Liver (tissue), 8 donors: ENCODE measurements at regions not wholly inside any gene's neighbourhood (a gene's known extent, or its start where the extent isn't known, plus 50 kb on each side); places are given as distances from the start of the nearest gene placed in this dataset.

Experiments
- DNase-seq: peaks from one replicate; pipeline ENCODE4 v3.0.0-alpha.2; 2017; ENCODE audit warnings: low spot score
- H3K27ac ChIP-seq, 2 donors: one replicate each; pipeline ENCODE4 v1.7.0; 2013; ENCODE audit warnings: inconsistent platforms in 2 of 2, low read length in 2 of 2, control low read depth in 1 of 2, low read depth in 1 of 2, mild to moderate bottlenecking in 1 of 2
- H3K27me3 ChIP-seq, 4 donors: one replicate each; pipeline versions ENCODE4 v1.6.1 to v1.7.0; 2013; ENCODE audit warnings: low read length in 3 of 4, inconsistent platforms in 1 of 4, mild to moderate bottlenecking in 1 of 4, moderate library complexity in 1 of 4; ENCODE audit not compliant: control insufficient read depth in 4 of 4, insufficient read depth in 4 of 4
- H3K36me3 ChIP-seq, 4 donors: one replicate each; pipeline versions ENCODE4 v1.6.1 to v1.7.0; 2013; ENCODE audit warnings: low read length in 3 of 4, mild to moderate bottlenecking in 3 of 4, low read depth in 1 of 4, moderate library complexity in 1 of 4; ENCODE audit not compliant: control insufficient read depth in 4 of 4, insufficient read depth in 3 of 4
- H3K4me1 ChIP-seq, 4 donors: one replicate each; pipeline versions ENCODE4 v1.6.1 to v1.7.0; 2013; ENCODE audit warnings: low read length in 3 of 4, mild to moderate bottlenecking in 3 of 4, moderate library complexity in 1 of 4; ENCODE audit not compliant: control insufficient read depth in 4 of 4, insufficient read depth in 4 of 4
- H3K4me3 ChIP-seq, 3 donors: one replicate each; pipeline versions ENCODE4 v1.6.1 to v1.7.0; 2013; ENCODE audit warnings: low read length in 3 of 3, control low read depth in 1 of 3, low read depth in 1 of 3, mild to moderate bottlenecking in 1 of 3
- H3K9ac ChIP-seq, 2 donors: one replicate each; pipeline ENCODE4 v1.7.0; 2013; ENCODE audit warnings: low read length in 2 of 2, mild to moderate bottlenecking in 2 of 2, moderate library complexity in 2 of 2, control low read depth in 1 of 2, low read depth in 1 of 2
- H3K9me3 ChIP-seq, 4 donors: one replicate each; pipeline versions ENCODE4 v1.6.1 to v1.7.0; 2013; ENCODE audit warnings: low read length in 3 of 4; ENCODE audit not compliant: control insufficient read depth in 4 of 4
- FOXA1 ChIP-seq: IDR thresholded peaks from 2 replicates; pipeline ENCODE4 v1.6.1; 2016; ENCODE audit warnings: antibody characterized with exemption
- FOXA2 ChIP-seq: IDR thresholded peaks from 2 replicates; pipeline ENCODE4 v1.6.1; 2016; ENCODE audit warnings: antibody characterized with exemption
- HNF4G ChIP-seq: IDR thresholded peaks from 2 replicates; pipeline ENCODE4 v1.6.1; 2016; ENCODE audit warnings: antibody characterized with exemption
- JUND ChIP-seq, 2 donors: IDR thresholded peaks; 2 replicates each; pipeline ENCODE4 v1.6.1; 2016; ENCODE audit warnings: antibody characterized with exemption in 2 of 2
- RAD21 ChIP-seq, 2 donors: IDR thresholded peaks; 2 replicates each; pipeline ENCODE4 v1.6.1; 2016; ENCODE audit warnings: antibody characterized with exemption in 2 of 2, mild to moderate bottlenecking in 2 of 2
- SP1 ChIP-seq: IDR thresholded peaks from 2 replicates; pipeline ENCODE4 v1.6.1; 2018; ENCODE audit warnings: antibody characterized with exemption, mild to moderate bottlenecking
- TAF1 ChIP-seq: conservative IDR thresholded peaks from 2 replicates; pipeline ENCODE4 v1.6.1; 2016; ENCODE audit warnings: antibody characterized with exemption, mild to moderate bottlenecking
- WGBS: extraction: QIAGEN DNeasy Blood & Tissue Kit; methylation state at CpG from one replicate; pipeline ENCODE4 v1.1.7; 2013; 5-methylcytosine and 5-hydroxymethylcytosine counted together
- TF ChIP-seq, protein P1 (sequence below): fragments of 150-350 bp; IDR thresholded peaks from 2 replicates; pipeline ENCODE4 v1.5.1; 2017; ENCODE audit warnings: improper control_type of control experiment, low read depth, low read length; ENCODE audit not compliant: missing input control
- TF ChIP-seq, protein P2 (sequence below): IDR thresholded peaks from 2 replicates; pipeline ENCODE4 v1.6.1; 2016; ENCODE audit warnings: antibody characterized with exemption
- TF ChIP-seq, protein P3 (sequence below): IDR thresholded peaks from 2 replicates; pipeline ENCODE4 v1.6.1; 2016; ENCODE audit warnings: antibody characterized with exemption
- TF ChIP-seq, protein P4 (sequence below): IDR thresholded peaks from 2 replicates; pipeline ENCODE4 v1.6.1; 2016; ENCODE audit warnings: antibody characterized with exemption
- donor health status: healthy.
- donor health status: healthy.
- donor health status: healthy.
- donor health status: healthy.
- donor health status: healthy.

DNA sequence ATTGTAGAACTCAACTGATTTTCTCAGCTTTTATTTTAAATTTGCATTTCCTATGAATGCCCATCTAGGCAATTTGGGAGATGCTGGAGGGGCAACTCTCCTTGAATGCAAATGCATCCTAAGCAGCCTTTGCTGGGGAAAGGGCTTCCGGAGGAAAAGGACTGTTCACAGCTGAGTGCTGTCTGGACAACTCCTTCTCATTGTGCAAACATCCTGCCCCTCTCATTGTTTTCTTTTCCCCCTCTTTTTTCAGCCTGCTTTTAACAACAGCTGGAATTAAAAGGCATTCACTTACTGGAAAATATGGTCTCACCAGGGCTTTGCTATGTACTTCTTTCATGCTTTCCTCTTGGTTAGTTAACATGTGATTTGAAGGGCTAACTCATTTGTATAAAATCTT lies 397.8 kb downstream of the FUT8 start:
- H3K27me3 ChIP-seq: no peaks in the 10 kb centered on the region
- TF ChIP-seq HNF4G (no peak), TAF1 (no peak), RAD21 (IDR thresholded peaks at IDR 0.05) (no peak), FOXA2 (no peak), FOXA1 (no peak)
- TF ChIP-seq, protein P1, sequence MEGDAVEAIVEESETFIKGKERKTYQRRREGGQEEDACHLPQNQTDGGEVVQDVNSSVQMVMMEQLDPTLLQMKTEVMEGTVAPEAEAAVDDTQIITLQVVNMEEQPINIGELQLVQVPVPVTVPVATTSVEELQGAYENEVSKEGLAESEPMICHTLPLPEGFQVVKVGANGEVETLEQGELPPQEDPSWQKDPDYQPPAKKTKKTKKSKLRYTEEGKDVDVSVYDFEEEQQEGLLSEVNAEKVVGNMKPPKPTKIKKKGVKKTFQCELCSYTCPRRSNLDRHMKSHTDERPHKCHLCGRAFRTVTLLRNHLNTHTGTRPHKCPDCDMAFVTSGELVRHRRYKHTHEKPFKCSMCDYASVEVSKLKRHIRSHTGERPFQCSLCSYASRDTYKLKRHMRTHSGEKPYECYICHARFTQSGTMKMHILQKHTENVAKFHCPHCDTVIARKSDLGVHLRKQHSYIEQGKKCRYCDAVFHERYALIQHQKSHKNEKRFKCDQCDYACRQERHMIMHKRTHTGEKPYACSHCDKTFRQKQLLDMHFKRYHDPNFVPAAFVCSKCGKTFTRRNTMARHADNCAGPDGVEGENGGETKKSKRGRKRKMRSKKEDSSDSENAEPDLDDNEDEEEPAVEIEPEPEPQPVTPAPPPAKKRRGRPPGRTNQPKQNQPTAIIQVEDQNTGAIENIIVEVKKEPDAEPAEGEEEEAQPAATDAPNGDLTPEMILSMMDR: no peak
- TF ChIP-seq, protein P2, sequence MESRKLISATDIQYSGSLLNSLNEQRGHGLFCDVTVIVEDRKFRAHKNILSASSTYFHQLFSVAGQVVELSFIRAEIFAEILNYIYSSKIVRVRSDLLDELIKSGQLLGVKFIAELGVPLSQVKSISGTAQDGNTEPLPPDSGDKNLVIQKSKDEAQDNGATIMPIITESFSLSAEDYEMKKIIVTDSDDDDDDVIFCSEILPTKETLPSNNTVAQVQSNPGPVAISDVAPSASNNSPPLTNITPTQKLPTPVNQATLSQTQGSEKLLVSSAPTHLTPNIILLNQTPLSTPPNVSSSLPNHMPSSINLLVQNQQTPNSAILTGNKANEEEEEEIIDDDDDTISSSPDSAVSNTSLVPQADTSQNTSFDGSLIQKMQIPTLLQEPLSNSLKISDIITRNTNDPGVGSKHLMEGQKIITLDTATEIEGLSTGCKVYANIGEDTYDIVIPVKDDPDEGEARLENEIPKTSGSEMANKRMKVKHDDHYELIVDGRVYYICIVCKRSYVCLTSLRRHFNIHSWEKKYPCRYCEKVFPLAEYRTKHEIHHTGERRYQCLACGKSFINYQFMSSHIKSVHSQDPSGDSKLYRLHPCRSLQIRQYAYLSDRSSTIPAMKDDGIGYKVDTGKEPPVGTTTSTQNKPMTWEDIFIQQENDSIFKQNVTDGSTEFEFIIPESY: no peak
- TF ChIP-seq, protein P3, sequence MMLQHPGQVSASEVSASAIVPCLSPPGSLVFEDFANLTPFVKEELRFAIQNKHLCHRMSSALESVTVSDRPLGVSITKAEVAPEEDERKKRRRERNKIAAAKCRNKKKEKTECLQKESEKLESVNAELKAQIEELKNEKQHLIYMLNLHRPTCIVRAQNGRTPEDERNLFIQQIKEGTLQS: no peak
- no peaks in the 10 kb centered on the region for H3K4me1 ChIP-seq
- H3K27ac ChIP-seq: no peak overlapping the region
- peaks cover 7 to 19% (median 12%) of the 10 kb centered on the region in 4 donors for H3K9me3 ChIP-seq
- no peak for DNase-seq
- WGBS: 50% methylated on average over 1 of the region's 1 CpG
- H3K4me3 ChIP-seq: no peak overlapping the region
- H3K9ac ChIP-seq: no peak overlapping the region
- no peaks in the 10 kb centered on the region for H3K36me3 ChIP-seq

DNA sequence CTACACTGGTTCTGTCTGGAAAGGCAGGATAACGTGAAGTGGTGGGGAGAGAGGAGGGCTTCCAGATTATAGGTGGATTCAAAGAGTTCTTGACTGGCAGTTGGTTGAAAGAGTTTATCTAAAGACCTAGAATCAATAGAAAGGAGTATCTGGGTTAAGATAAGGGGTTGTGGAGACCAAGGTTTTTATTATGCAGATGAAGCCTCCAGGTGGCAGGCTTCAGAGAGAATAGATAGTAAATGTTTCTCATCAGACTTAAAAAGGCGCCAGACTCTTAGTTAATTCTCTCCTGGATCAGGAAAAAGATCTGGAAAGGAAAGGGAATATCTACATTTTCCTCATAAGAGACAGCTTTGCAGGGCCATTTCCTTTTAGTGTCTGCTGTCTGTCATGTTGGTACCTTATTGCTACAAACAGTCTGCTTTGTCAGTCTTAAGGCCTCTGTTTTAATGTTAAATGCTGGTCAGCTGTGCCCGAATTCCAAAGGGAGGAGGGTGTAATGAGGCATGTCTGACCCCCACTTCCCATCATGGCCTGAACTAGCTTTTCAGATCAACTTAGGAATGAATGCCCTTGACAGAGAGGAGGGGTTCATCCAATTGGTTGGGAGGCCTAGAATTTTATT lies 401.3 kb downstream of the FUT8 start:
- Histone ChIP-seq H3K4me1 (no peaks in the 10 kb centered on the region), H3K9ac (no peak overlapping the region), H3K4me3 (no peak overlapping the region), H3K27ac (no peak overlapping the region), H3K27me3 (no peaks in the 10 kb centered on the region), H3K9me3 (peaks cover under 1 to 6% (median 4%) of the 10 kb centered on the region in 4 donors), H3K36me3 (no peaks in the 10 kb centered on the region)
- TF ChIP-seq, protein P1: no peak
- TF ChIP-seq TAF1: no peak
- WGBS: 68% methylated on average over 3 of the region's 3 CpGs
- DNase-seq: no peak

DNA sequence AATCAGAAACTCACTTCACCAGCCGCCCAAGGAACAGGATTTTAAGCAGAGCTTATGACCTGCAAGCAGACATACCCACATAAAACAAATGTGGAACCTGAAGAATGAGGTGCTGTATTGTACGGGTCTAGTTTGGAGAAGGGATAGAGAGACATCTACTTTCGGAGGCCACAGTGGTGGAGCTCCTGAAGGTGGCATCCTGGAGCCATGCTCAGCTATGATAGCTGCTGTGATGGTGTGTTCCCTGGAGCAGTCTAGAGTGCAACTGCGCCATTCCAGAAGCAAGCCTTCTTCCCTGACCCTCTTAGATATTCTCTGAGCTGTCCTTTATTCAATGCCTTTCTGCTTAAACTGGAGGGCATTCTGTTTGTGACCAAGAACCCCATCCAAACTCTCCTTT lies 402.6 kb downstream of the FUT8 start:
- DNase-seq: no peak
- WGBS: 83% methylated on average over 4 of the region's 4 CpGs
- no peak for TF ChIP-seq SP1
- TF ChIP-seq TAF1: no peak
- no peak for TF ChIP-seq FOXA1
- TF ChIP-seq, protein P2: no peak
- TF ChIP-seq, protein P4, sequence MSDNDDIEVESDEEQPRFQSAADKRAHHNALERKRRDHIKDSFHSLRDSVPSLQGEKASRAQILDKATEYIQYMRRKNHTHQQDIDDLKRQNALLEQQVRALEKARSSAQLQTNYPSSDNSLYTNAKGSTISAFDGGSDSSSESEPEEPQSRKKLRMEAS: no peak
- TF ChIP-seq JUND (IDR thresholded peaks at IDR 0.05): no peak

More for the DNA sequence above, 402.6 kb downstream of the FUT8 start:
- Histone ChIP-seq H3K9me3 (no peaks in the 10 kb centered on the region), H3K9ac (no peak overlapping the region), H3K4me1 (no peaks in the 10 kb centered on the region), H3K4me3 (no peak overlapping the region), H3K27me3 (no peaks in the 10 kb centered on the region), H3K36me3 (no peaks in the 10 kb centered on the region), H3K27ac (no peak overlapping the region)
